ENCODE measurements at regions not wholly inside any gene's neighbourhood (a gene's known extent, or its start where the extent isn't known, plus 50 kb on each side); places are given as distances from the start of the nearest gene placed in this dataset.
A peak's percentile ranks its signal among the peaks of the same experiment; 100 is the strongest.

GRCh38 chr3:38986901-38987300, 64.8 kb downstream of the SCN11A start:
- Histone ChIP-seq H3K36me3 (ENCODE audit: control insufficient read depth, insufficient read depth, low read length) (no peaks in the 10 kb centered on the region), H3K23ac (ENCODE audit: low read depth, low read length) (peak overlapping the region; percentile 84; the same call in 1 of the 2 replicates), H3K9ac (ENCODE audit: low read depth, low read length) (no peak overlapping the region), H3K4me1 (ENCODE audit: control insufficient read depth, insufficient read depth, low read length) (peaks cover 24% of the 10 kb centered on the region), H3K27ac (ENCODE audit: insufficient read depth, low read length) (no peak overlapping the region), H2BK15ac (ENCODE audit: low read depth, low read length) (peak overlapping the region; percentile 89; the same call in 2 of the 3 replicates), H3K14ac (replicated peaks; ENCODE audit: low read depth, low read length) (peak overlapping the region; percentile 74), H3K79me1 (ENCODE audit: low read depth in 1 of 2, low read length in 2 of 2) (peaks cover 0 to 18% of the 10 kb centered on the region in 2 experiments; a peak in 3 of 4 replicates), H3K4ac (ENCODE audit: low read depth, low read length) (peak overlapping the region; percentile 93), H4K8ac (ENCODE audit: low read depth in 2 of 2, low read length in 2 of 2) (peak overlapping the region; percentile 35 to 52; a peak in 1 of 4 replicates), H2BK120ac (ENCODE audit: low read depth, low read length) (peak overlapping the region; percentile 94), H3K18ac (ENCODE audit: low read depth, low read length) (peak overlapping the region; percentile 67; the same call in 1 of the 2 replicates), H4K5ac (ENCODE audit: low read depth, low read length) (peak overlapping the region; percentile 13; the same call in 1 of the 2 replicates), H2BK5ac (ENCODE audit: low read depth, low read length, poor library complexity, severe bottlenecking) (peak overlapping the region; percentile 89), H2BK20ac (ENCODE audit: low read depth, low read length) (peak overlapping the region; percentile 91), H2AFZ (replicated peaks; ENCODE audit: low read length, poor library complexity) (peak overlapping the region; percentile 52), H4K91ac (ENCODE audit: insufficient read depth, low read depth, low read length) (peak overlapping the region; percentile 67), H3K4me2 (ENCODE audit: low read depth, low read length) (no peak overlapping the region; the same call in 1 of the 2 replicates), H2AK9ac (replicated peaks; ENCODE audit: low read depth, low read length, poor library complexity) (no peak overlapping the region), H3K27me3 (ENCODE audit: control insufficient read depth, insufficient read depth, low read length) (no peaks in the 10 kb centered on the region), H4K20me1 (ENCODE audit: insufficient read depth, low read length) (no peaks in the 10 kb centered on the region), H3K9me3 (ENCODE audit: control insufficient read depth, insufficient read depth, low read length) (no peaks in the 10 kb centered on the region), H2AK5ac (ENCODE audit: low read depth, low read length) (peak overlapping the region; percentile 91), H3K4me3 (ENCODE audit: insufficient read depth, low read depth, low read length) (no peak overlapping the region), H3K9me1 (ENCODE audit: insufficient read depth, low read length) (peaks cover 33% of the 10 kb centered on the region), H3K56ac (ENCODE audit: extremely low read depth, insufficient read depth, low read length) (no peak overlapping the region)
- TF ChIP-seq FOS (IDR thresholded peaks at IDR 0.05; ENCODE audit: low read depth, low read length) (no peak), RFX5 (IDR thresholded peaks at IDR 0.05; ENCODE audit: low read depth, low read length) (no peak), MXI1 (IDR thresholded peaks at IDR 0.05; ENCODE audit: borderline replicate concordance, low read depth, low read length) (no peak), USF2 (IDR thresholded peaks at IDR 0.05; ENCODE audit: low read depth, low read length) (no peak), NFE2L2 (IDR thresholded peaks at IDR 0.05; ENCODE audit: low read depth, low read length) (no peak), MAZ (IDR thresholded peaks at IDR 0.05; ENCODE audit: borderline replicate concordance, low read depth, low read length) (no peak), POLR2A (IDR thresholded peaks at IDR 0.05; ENCODE audit: low read depth, low read length) (no peak), CHD1 (IDR thresholded peaks at IDR 0.05; ENCODE audit: low read depth, low read length) (no peak), RCOR1 (IDR thresholded peaks at IDR 0.05; ENCODE audit: insufficient replicate concordance, low read length) (no peak), MAFK (IDR thresholded peaks at IDR 0.05; ENCODE audit: low read depth, low read length) (no peak), CEBPB (IDR thresholded peaks at IDR 0.05; ENCODE audit: low read depth, low read length) (no peak)
- POLR2A ChIA-PET (ENCODE audit: unreplicated experiment), result interaction anchor here (0.5 kb wide), 1 partner anchor 492 kb away, joined by 5 read pairs; no protein-coding TSS in a partner anchor
- dilution Hi-C loops (cut with HindIII; ENCODE audit: low sequenced_read_pairs, unreplicated experiment), result no loop called here
- BruUV-seq (replicated peaks), result no TSS peak
- DNase-seq, result peak; percentile 50
- intact Hi-C loops (cut with micrococcal nuclease), result no loop called here
- WGBS, 2 experiments (ENCODE audit: extremely low coverage in 2 of 2, insufficient read length in 1 of 2), result 100% methylated on average over 1 of the region's 4 CpGs; no CpG with 5 or more reads in 1 of the 2 experiments
- no peak for ATAC-seq (ENCODE audit: low read depth)
- in situ Hi-C loops (cut with MboI; ENCODE audit: low sequenced_read_pairs), result no loop called here
- CTCF ChIA-PET, result no interaction called here

Measured in IMR-90 (cell line).